T47D (cell line): ENCODE measurements at regions not wholly inside any gene's neighbourhood (a gene's known extent, or its start where the extent isn't known, plus 50 kb on each side); places are given as distances from the start of the nearest gene placed in this dataset.
A peak's percentile ranks its signal among the peaks of the same experiment; 100 is the strongest.

ENCODE experiments used
- DNase-seq, 2 experiments: peaks; one replicate each; pipeline versions ENCODE4 v3.0.0 to v3.0.0-alpha.2; 2011 to 2012; ENCODE audit warnings: low read depth in 1 of 2, low spot score in 1 of 2
- JUND ChIP-seq: IDR thresholded peaks from 2 replicates; pipeline ENCODE4 v1.6.1; 2012; ENCODE audit warnings: low read depth
- in situ Hi-C: cut with HindIII; loops from 2 replicates; pipeline ENCODE4 v1.10.0; 2016; ENCODE audit warnings: low sequenced_read_pairs, low pct_unique_long_range_greater_than_20kb

GRCh38 chr3:135869439-135870105 lies 96.0 kb upstream of the PPP2R3A start:
- in situ Hi-C loops = no loop called here
- TF ChIP-seq JUND = no peak

DNA sequence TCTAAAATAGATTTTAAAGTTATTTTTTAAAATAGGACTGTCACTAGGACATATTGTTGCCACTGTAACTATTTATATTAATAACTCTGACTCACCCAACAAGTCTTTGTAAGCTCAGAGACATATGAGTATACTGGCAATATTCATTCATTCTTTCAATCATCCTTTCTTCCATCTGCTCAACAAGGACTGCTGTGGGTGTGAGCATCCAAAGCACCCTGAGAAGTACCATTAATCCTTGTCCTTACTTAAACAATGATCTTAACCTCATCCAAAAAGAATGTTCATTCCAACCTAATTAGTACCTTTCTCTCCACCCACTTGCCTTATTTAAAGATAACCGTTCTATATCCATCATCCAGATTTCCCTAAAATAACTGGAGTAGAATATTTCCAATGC lies 94.2 kb upstream of the PPP2R3A start:
- DNase-seq = no peak
- no peak for TF ChIP-seq JUND
- in situ Hi-C loops = no loop called here

More at GRCh38 chr3:135869439-135870105, 96.0 kb upstream of the PPP2R3A start:
- DNase-seq = no peak

DNA sequence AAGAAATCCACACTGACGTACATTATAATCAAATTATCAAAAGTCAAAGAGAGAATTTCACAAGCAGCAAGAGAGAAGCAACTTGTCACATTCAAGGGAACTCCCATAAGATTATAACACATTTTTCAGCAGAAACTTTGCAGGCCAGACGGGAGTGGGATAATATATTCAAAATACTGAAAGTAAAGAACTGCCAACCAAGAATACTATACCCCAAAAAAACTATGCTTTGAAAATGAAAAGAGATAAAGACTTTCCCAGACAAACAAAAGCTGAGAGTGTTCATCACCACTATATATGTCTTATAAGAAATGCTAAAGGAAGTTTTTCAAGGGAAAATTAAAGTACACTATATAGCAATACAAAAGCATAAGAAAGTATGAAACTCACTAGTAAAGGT lies 91.5 kb upstream of the PPP2R3A start:
- TF ChIP-seq JUND = no peak
- in situ Hi-C loops = no loop called here
- DNase-seq = no peak

GRCh38 chr3:135878501-135878900 lies 87.0 kb upstream of the PPP2R3A start:
- no peak for TF ChIP-seq JUND
- in situ Hi-C loops = no loop called here

DNA sequence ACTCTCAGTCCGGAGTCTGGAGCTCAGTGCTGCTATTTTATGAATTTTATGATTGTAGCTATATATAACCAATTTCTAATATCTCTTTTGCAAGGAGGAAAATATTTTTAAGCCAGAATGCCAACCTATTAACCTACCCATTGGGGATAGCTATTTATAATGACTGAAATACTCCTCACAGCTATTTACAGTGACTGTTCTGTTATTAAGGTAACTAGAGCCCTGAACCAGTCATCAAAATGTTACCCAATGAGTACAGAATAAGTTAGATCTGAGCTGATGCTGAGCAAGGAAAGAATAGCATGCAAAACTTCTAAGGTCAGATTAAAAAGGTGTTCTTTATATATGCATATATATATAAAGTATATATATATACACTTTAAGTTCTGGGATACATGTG lies 79.6 kb upstream of the PPP2R3A start:
- no peak for TF ChIP-seq JUND
- no peak for DNase-seq
- in situ Hi-C loops = no loop called here

More at GRCh38 chr3:135878501-135878900, 87.0 kb upstream of the PPP2R3A start:
- no peak for DNase-seq

- no peak for TF ChIP-seq JUND
- DNase-seq = no peak
- in situ Hi-C loops = no loop called here
Observed at GRCh38 chr3:135887220-135887619, 78.3 kb upstream of the PPP2R3A start.

DNA sequence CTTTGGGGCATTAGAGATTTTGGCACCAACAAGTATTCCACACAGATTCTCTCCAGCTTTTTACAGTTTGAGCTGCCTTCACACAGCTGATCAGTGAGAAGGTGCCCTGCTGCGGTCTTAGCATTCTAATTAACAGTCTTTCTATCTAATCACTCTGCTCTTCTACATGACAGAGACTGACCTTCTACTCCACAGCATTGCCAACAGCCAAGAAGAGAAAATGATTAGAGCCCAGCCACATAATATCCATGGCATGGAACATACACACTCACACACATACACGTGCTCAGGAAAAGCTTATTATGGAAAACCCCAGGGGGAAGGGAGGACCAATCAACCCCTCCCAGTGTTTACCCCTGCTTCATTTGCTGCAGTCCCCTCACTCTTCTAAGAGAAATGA lies 76.1 kb upstream of the PPP2R3A start:
- in situ Hi-C loops = no loop called here
- no peak for TF ChIP-seq JUND
- no peak for DNase-seq

DNA sequence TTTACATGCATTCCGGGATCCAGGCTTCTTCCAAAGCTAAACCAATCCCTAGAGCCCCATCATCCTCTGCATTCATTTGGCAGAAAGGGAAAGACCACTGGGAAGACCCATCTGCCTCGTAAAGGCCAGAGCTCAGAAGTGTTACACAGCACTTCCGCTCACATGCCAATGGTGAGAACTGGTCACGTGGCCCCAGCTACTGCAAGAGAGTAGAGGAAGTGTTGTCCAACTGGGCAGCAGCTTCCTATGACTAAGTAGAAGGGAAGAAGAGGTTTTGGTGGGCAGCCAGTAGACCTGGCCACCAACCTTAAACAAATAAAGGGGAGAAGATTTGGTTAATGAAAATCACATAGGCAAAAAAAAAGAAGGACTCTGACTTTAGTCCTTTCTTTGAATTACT lies 74.4 kb upstream of the PPP2R3A start:
- in situ Hi-C loops = no loop called here
- DNase-seq = no peak

DNA sequence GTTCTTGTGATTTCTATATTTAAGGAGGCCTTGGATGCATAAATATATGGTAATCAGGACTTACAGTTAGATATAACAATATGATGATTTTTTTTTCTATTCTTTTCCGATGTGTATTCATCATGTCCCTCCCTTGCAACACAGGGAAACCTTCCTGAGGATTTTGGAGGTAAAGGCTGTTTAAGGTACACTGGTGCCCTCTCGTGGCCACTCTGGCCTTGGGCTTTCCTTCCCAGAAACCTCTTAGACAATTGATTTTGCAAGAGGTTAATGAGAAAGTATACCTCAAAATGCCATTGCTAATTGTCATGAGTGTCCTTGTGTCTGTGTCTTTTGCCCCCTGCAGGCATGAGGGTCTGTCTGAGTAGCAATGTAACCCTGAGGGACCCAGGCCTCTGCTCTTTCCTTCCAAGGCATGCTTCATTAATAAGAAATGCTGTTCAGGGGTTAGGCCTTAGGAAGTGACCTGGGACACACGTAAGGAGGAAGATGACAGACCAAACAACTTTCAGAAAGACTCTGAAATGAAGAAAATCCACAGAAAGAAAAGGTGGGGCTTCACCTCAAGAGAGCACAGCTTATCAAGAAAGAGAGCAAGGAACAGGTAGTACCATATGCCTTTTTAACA lies 70.3 kb upstream of the PPP2R3A start:
- peak; percentile 37 to 85 for DNase-seq
- no peak for TF ChIP-seq JUND
- in situ Hi-C loops = no loop called here

More for the DNA sequence above, 74.4 kb upstream of the PPP2R3A start:
- no peak for TF ChIP-seq JUND

DNA sequence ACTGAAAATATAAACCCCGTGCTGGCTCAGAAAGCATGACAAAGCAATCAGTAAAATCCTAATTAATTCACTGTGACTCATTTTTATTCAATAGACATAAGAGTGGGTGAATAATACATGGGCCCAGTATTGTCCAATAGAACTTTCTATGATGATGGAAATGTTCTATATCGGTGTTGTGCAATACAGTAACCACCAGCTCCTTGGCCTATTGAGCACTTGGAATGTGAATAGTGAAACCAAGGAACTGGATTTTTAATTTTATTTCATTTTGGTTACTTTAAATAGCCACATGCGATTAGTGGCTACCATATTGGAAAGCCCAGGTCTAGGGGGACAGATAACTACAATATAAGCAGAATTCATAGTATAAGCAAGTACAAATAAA lies 69.8 kb upstream of the PPP2R3A start:
- in situ Hi-C loops = no loop called here

GRCh38 chr3:135896613-135897012 lies 68.9 kb upstream of the PPP2R3A start:
- no peak for TF ChIP-seq JUND
- in situ Hi-C loops = no loop called here
- no peak for DNase-seq

More for the DNA sequence above, 69.8 kb upstream of the PPP2R3A start:
- DNase-seq = no peak
- no peak for TF ChIP-seq JUND

GRCh38 chr3:135897715-135898114 lies 67.8 kb upstream of the PPP2R3A start:
- in situ Hi-C loops = no loop called here
- no peak for TF ChIP-seq JUND
- no peak for DNase-seq

DNA sequence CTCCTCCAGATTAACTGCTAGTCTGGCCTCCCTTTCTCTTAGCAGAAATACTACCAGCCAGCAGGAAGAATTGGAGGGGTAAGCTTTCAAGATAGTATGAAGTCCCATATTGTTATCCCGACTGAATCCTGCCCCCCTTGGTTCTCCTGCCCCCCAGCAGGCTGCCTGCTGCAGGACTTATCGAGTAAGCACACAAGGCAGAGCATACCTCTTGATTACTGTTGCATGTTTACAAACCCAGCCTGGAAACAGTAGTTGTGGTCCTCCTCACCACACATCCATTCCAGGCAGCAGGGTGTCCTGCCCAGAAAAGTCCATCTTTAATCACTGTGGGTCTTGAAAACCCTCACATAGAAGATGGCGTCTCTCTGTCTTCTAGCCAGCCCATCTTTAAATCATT lies 66.8 kb upstream of the PPP2R3A start:
- TF ChIP-seq JUND = no peak
- in situ Hi-C loops = no loop called here
- DNase-seq = no peak
